DND-41 (cell line): ENCODE measurements at regions not wholly inside any gene's neighbourhood (a gene's known extent, or its start where the extent isn't known, plus 50 kb on each side); places are given as distances from the start of the nearest gene placed in this dataset.

Source experiments
- EZH2 ChIP-seq: IDR thresholded peaks from 3 replicates; pipeline ENCODE4 v1.6.1; 2012; ENCODE audit warnings: borderline replicate concordance, low read depth, mild to moderate bottlenecking, moderate library complexity, low read length, inconsistent platforms; ENCODE audit not compliant: severe bottlenecking
- TF ChIP-seq, protein P1 (sequence below): IDR thresholded peaks from 2 replicates; pipeline ENCODE4 v1.5.1; 2012; ENCODE audit warnings: borderline replicate concordance, low read length, moderate library complexity, mild to moderate bottlenecking; ENCODE audit not compliant: poor library complexity, severe bottlenecking; ENCODE audit errors: extremely low read depth

DNA sequence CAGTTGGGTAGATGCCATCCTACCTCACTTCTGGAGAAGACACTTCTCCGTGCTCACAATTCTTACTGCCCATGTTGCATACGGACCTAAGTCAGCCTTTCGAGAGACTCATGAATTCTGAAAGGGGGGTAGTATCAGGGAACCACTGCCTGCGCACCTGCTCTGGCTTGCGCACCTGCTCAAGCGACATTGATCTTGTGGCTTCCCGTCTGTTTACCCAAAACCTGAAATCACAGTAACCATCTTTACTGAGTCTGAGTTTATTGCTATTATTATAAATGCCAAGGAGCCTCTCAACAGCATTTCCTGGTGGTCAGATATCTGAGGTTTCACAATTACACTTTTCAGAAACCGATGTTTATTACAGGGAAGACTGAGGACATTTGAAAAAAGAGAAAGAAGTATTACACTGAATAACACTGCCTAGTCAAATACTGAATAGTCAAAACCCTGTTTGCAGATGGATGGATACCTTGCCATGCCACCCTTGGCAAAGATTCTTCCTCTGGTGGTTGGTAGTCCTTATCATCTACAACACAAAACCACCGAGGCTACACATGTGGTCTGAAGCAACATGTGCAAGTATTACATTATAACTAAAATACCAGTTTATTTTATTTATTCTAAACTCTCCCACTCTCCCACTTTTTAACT, 208.7 kb downstream of the SIPA1L2 start:
- TF ChIP-seq EZH2 = no peak
- TF ChIP-seq, protein P1, sequence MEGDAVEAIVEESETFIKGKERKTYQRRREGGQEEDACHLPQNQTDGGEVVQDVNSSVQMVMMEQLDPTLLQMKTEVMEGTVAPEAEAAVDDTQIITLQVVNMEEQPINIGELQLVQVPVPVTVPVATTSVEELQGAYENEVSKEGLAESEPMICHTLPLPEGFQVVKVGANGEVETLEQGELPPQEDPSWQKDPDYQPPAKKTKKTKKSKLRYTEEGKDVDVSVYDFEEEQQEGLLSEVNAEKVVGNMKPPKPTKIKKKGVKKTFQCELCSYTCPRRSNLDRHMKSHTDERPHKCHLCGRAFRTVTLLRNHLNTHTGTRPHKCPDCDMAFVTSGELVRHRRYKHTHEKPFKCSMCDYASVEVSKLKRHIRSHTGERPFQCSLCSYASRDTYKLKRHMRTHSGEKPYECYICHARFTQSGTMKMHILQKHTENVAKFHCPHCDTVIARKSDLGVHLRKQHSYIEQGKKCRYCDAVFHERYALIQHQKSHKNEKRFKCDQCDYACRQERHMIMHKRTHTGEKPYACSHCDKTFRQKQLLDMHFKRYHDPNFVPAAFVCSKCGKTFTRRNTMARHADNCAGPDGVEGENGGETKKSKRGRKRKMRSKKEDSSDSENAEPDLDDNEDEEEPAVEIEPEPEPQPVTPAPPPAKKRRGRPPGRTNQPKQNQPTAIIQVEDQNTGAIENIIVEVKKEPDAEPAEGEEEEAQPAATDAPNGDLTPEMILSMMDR = no peak
